HepG2 (cell line): ENCODE measurements at regions not wholly inside any gene's neighbourhood (a gene's known extent, or its start where the extent isn't known, plus 50 kb on each side); places are given as distances from the start of the nearest gene placed in this dataset.

Source experiments
- ATAC-seq: fragments of 200-7000 bp; cut with Tn5 transposase; 3 replicates; pipeline ENCODE4 v1.9.1; 2020; ENCODE audit warnings: mild to moderate bottlenecking, moderate library complexity
- BruUV-seq: library from RNA; stranded (reverse); fragments of 400-500 nt; replicated peaks from 2 replicates; lab custom pipeline; 2021; lab: Mats Ljungman, UMichigan
- CTCF ChIA-PET: fragments of 300-600 bp; formaldehyde crosslinking; extraction: SDS; loops from one replicate; lab custom pipeline; 2021; ENCODE audit warnings: low total read pairs, inconsistent platforms, low intra/inter-chr PET ratio; lab: Yijun Ruan, JAX
- POLR2A ChIA-PET: fragments of 350-600 bp; sonication (Branson Sonifier 250); formaldehyde crosslinking; loops from one replicate; lab custom pipeline; 2020; ENCODE audit warnings: antibody characterized with exemption, inconsistent platforms; lab: Yijun Ruan, JAX
- DNase-seq: peaks from one replicate; pipeline ENCODE4 v3.0.0-alpha.2; 2015; ENCODE audit warnings: low spot score
- FAIRE-seq: peaks from 3 replicates; lab custom pipeline; 2011; peaks lifted over from hg19 to GRCh38; lab: Jason Lieb, UNC
- H2AFZ ChIP-seq: one replicate; pipeline ENCODE4 v1.6.1; 2011; ENCODE audit warnings: low read length, inconsistent platforms
- H3K27ac ChIP-seq: fragments of 300-600 bp; 3 replicates; pipeline ENCODE4 v1.8.0; 2011; ENCODE audit warnings: mixed run types, mild to moderate bottlenecking, mixed read lengths, low read length, inconsistent platforms; ENCODE audit not compliant: insufficient read depth; ENCODE audit errors: extremely low read length
- H3K27me3 ChIP-seq, 2 experiments: fragments of 200-600 bp in 1 of 2; 2 replicates in 1 of 2; 3 replicates in 1 of 2; pipeline versions ENCODE4 v1.6.0 to v1.8.0; 2011; ENCODE audit warnings: low read length in 2 of 2, mild to moderate bottlenecking in 2 of 2, moderate library complexity in 2 of 2, inconsistent platforms in 1 of 2; ENCODE audit not compliant: insufficient read depth in 2 of 2, control insufficient read depth in 1 of 2
- H3K36me3 ChIP-seq, 2 experiments: fragments of 200-600 bp in 1 of 2; replicated peaks in 1 of 2; 2 replicates in 1 of 2; 3 replicates in 1 of 2; pipeline versions ENCODE4 v1.5.1 to v1.8.0; 2011; ENCODE audit warnings: low read length in 2 of 2, inconsistent platforms in 1 of 2; ENCODE audit not compliant: insufficient read depth in 2 of 2, control insufficient read depth in 1 of 2
- H3K4me1 ChIP-seq: 2 replicates; pipeline ENCODE4 v1.5.1; 2012; ENCODE audit warnings: low read length, inconsistent platforms; ENCODE audit not compliant: insufficient read depth
- H3K4me2 ChIP-seq: 2 replicates; pipeline ENCODE4 v1.6.0; 2011; ENCODE audit warnings: low read depth, low read length, inconsistent platforms
- H3K4me3 ChIP-seq, 3 experiments: fragments of 200-600 bp in 1 of 3; sonication (generic), shearing (Covaris generic) in 1 of 3; replicated peaks in 1 of 3; 2 replicates each; pipeline ENCODE4 v1.5.1; 2011 to 2016; ENCODE audit warnings: low read length in 3 of 3, inconsistent platforms in 2 of 3, low read depth in 2 of 3, mild to moderate bottlenecking in 2 of 3, control low read depth in 1 of 3, mixed read lengths in 1 of 3; ENCODE audit not compliant: insufficient read depth in 1 of 3
- H3K79me2 ChIP-seq: one replicate; pipeline ENCODE4 v1.6.1; 2011; ENCODE audit warnings: low read length, inconsistent platforms; ENCODE audit not compliant: insufficient read depth
- H3K9ac ChIP-seq: 2 replicates; pipeline ENCODE4 v1.6.0; 2011; ENCODE audit warnings: mild to moderate bottlenecking, low read depth, low read length, inconsistent platforms; ENCODE audit not compliant: insufficient read depth
- H3K9me3 ChIP-seq: 2 replicates; pipeline ENCODE4 v1.5.1; 2012; ENCODE audit warnings: mild to moderate bottlenecking, low read length
- H4K20me1 ChIP-seq: 2 replicates; pipeline ENCODE4 v1.6.0; 2011; ENCODE audit warnings: inconsistent platforms, mild to moderate bottlenecking, low read length, moderate library complexity; ENCODE audit not compliant: insufficient read depth
- ASH2L ChIP-seq: fragments of 300-600, 200-600 bp; sonication (generic); IDR thresholded peaks from 2 replicates; pipeline ENCODE4 v1.7.0; 2017; ENCODE audit warnings: low read depth, mild to moderate bottlenecking, moderate library complexity, mixed read lengths, low read length; ENCODE audit not compliant: insufficient read length
- CEBPB ChIP-seq: IDR thresholded peaks from 2 replicates; pipeline ENCODE4 v1.6.1; 2011; ENCODE audit warnings: low read depth, low read length, improper control_type of control experiment, borderline replicate concordance
- DNMT1 ChIP-seq: sonication (generic); formaldehyde crosslinking; IDR thresholded peaks from 2 replicates; pipeline ENCODE4 v1.5.1; 2020; ENCODE audit warnings: mild to moderate bottlenecking, missing genetic modification reagents
- EHMT2 ChIP-seq: fragments of 200-600 bp; sonication (generic); IDR thresholded peaks from 2 replicates; pipeline ENCODE4 v1.7.0; 2017; ENCODE audit warnings: antibody characterized with exemption, low read depth, low read length, borderline replicate concordance
- ELF4 ChIP-seq: sonication (generic); formaldehyde crosslinking; IDR thresholded peaks from 2 replicates; pipeline ENCODE4 v1.5.0; 2020; ENCODE audit warnings: missing genetic modification reagents, mild to moderate bottlenecking, moderate library complexity, borderline replicate concordance
- MZF1 ChIP-seq: sonication (generic); formaldehyde crosslinking; IDR thresholded peaks from 2 replicates; pipeline ENCODE4 v1.8.1; 2023; ENCODE audit warnings: mild to moderate bottlenecking, missing genetic modification reagents, borderline replicate concordance
- SNAI1 ChIP-seq: sonication (generic); formaldehyde crosslinking; IDR thresholded peaks from 2 replicates; pipeline ENCODE4 v1.5.0; 2020; ENCODE audit warnings: mild to moderate bottlenecking, missing genetic modification reagents, borderline replicate concordance
- ZBTB3 ChIP-seq: sonication (generic); formaldehyde crosslinking; IDR thresholded peaks from 2 replicates; pipeline ENCODE4 v1.4.0; 2020; ENCODE audit warnings: low read depth, mild to moderate bottlenecking, moderate library complexity, missing genetic modification reagents, borderline replicate concordance
- ZKSCAN8 ChIP-seq: IDR thresholded peaks from 2 replicates; pipeline ENCODE4 v1.6.1; 2016; ENCODE audit warnings: borderline replicate concordance, missing genetic modification reagents, missing compliant biosample characterization
- ZNF572 ChIP-seq: sonication (generic); formaldehyde crosslinking; IDR thresholded peaks from 2 replicates; pipeline ENCODE4 v1.5.1; 2020; ENCODE audit warnings: mild to moderate bottlenecking, missing genetic modification reagents
- ZNF776 ChIP-seq: sonication (generic); formaldehyde crosslinking; IDR thresholded peaks from 2 replicates; pipeline ENCODE4 v1.4.0; 2020; ENCODE audit warnings: mild to moderate bottlenecking, missing genetic modification reagents
- WGBS: methylation state at CpG from one replicate; pipeline ENCODE4 v1.1.6; 2017; ENCODE audit warnings: low lambda C conversion rate; 5-methylcytosine and 5-hydroxymethylcytosine counted together
- in situ Hi-C: cut with HindIII; loops from 2 replicates; pipeline ENCODE4 v1.10.0; 2017; ENCODE audit warnings: low pct_unique_long_range_greater_than_20kb; ENCODE audit not compliant: extremely low pct_ligation_motif_present
- intact Hi-C: fragments of 100-400 bp; cut with micrococcal nuclease; formaldehyde crosslinking; loops from one replicate; pipeline ENCODE4 v1.10.0; 2022; ENCODE audit not compliant: unreplicated experiment
- TF ChIP-seq, protein P1 (sequence below): sonication (generic); formaldehyde crosslinking; IDR thresholded peaks from 2 replicates; pipeline ENCODE4 v1.5.1; 2020; ENCODE audit warnings: missing genetic modification reagents, mild to moderate bottlenecking, borderline replicate concordance
- TF ChIP-seq, protein P2 (sequence below): sonication (generic); formaldehyde crosslinking; IDR thresholded peaks from 2 replicates; pipeline ENCODE4 v1.8.1; 2023; ENCODE audit warnings: mild to moderate bottlenecking, moderate library complexity, missing genetic modification reagents
- TF ChIP-seq, protein P3 (sequence below): sonication (generic); formaldehyde crosslinking; IDR thresholded peaks from 2 replicates; pipeline ENCODE4 v1.5.0; 2020; ENCODE audit warnings: missing genetic modification reagents

DNA sequence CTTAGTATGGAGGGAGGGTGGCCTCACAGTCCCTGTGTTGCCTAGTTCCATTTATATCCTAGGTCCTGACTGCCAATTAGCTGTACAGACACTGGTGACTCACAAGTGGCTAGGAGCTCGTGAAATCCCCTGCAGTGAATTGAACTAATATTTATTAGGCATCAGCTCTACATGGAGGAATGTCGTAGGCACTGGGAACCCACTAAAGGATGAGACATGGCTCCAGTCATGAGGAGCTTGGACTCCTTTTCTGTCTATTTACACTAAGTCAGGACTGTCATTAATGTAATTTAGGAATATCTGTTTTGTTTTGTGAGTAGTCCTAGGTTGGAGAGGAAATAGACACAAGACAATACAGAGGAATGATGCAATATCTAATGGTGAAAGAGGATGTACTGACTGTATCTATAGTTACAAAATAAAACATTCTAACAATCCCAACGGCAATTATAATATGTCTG is 67.7 kb downstream of the MID1IP1 start:
- Histone ChIP-seq H3K4me2 (no peak overlapping the region), H3K4me1 (no peaks in the 10 kb centered on the region), H3K9me3 (no peaks in the 10 kb centered on the region), H2AFZ (no peak overlapping the region), H3K79me2 (no peaks in the 10 kb centered on the region), H3K9ac (no peak overlapping the region), H3K36me3 (no peaks in the 10 kb centered on the region), H3K4me3 (no peak overlapping the region), H4K20me1 (no peaks in the 10 kb centered on the region)
- intact Hi-C loops (no loop called here), in situ Hi-C loops (no loop called here)
- POLR2A ChIA-PET, result no interaction called here
- BruUV-seq, result no TSS peak
- ATAC-seq, result no peak
- TF ChIP-seq CEBPB (peak; percentile 47; the same call in 1 of the 2 replicates), DNMT1 (no peak)
- TF ChIP-seq, all 625 proteins: peak for 1
- CTCF ChIA-PET, result no interaction called here
- H3K27me3 ChIP-seq, result no peaks in the 10 kb centered on the region; a peak in 1 of 5 replicates
- 0% methylated on average over 2 of the region's 3 CpGs for WGBS
- FAIRE-seq, result no peak
- H3K27ac ChIP-seq, result no peak overlapping the region
- no peak for DNase-seq

DNA sequence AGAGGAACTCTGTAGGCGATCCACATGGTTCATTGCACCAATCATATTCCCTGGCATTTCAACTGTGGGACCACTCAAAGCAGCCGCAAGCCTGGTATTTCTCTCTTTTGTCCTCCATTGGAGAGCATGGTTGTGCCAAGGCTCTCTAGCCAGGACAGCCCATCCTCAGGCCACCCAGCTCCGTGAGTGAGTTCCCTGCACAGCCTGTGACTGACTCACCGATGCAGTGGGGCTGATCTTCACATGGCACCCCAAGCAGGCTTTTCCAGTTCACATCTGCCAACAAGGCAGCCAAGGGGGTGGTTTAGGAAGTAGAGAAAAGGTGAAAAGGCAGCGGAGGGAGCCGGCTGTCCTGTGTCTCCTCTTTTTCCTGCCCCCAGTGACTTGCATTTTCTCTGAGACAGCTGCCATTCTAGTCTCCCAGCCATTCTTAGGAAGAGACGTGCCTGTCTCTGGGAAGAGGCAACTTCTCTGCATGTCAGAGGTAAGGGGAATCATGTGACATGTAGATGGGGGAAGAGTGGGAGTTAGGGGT is 69.2 kb downstream of the MID1IP1 start:
- Histone ChIP-seq H3K4me1 (no peaks in the 10 kb centered on the region), H3K4me2 (no peak overlapping the region), H2AFZ (no peak overlapping the region), H3K27ac (no peak overlapping the region), H3K79me2 (no peaks in the 10 kb centered on the region), H3K36me3 (no peaks in the 10 kb centered on the region), H3K9ac (no peak overlapping the region), H3K9me3 (no peaks in the 10 kb centered on the region), H3K4me3 (no peak overlapping the region), H4K20me1 (no peaks in the 10 kb centered on the region), H3K27me3 (no peaks in the 10 kb centered on the region)
- DNase-seq (no peak), ATAC-seq (no peak), FAIRE-seq (no peak)
- in situ Hi-C loops, result no loop called here
- ChIA-PET CTCF (no interaction called here), POLR2A (no interaction called here)
- intact Hi-C loops, result no loop called here
- 33% methylated on average over 3 of the region's 7 CpGs for WGBS
- TF ChIP-seq, protein P1, sequence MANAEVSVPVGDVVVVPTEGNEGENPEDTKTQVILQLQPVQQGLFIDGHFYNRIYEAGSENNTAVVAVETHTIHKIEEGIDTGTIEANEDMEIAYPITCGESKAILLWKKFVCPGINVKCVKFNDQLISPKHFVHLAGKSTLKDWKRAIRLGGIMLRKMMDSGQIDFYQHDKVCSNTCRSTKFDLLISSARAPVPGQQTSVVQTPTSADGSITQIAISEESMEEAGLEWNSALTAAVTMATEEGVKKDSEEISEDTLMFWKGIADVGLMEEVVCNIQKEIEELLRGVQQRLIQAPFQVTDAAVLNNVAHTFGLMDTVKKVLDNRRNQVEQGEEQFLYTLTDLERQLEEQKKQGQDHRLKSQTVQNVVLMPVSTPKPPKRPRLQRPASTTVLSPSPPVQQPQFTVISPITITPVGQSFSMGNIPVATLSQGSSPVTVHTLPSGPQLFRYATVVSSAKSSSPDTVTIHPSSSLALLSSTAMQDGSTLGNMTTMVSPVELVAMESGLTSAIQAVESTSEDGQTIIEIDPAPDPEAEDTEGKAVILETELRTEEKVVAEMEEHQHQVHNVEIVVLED (CRISPR knock-in tag), result no peak
- TF ChIP-seq SNAI1 (CRISPR knock-in tag) (no peak), ZNF776 (no peak), EHMT2 (no peak), ASH2L (no peak), MZF1 (CRISPR knock-in tag) (no peak), ZNF572 (no peak), ZBTB3 (CRISPR knock-in tag) (no peak), ZKSCAN8 (no peak), ELF4 (CRISPR knock-in tag) (no peak)
- TF ChIP-seq, protein P2, sequence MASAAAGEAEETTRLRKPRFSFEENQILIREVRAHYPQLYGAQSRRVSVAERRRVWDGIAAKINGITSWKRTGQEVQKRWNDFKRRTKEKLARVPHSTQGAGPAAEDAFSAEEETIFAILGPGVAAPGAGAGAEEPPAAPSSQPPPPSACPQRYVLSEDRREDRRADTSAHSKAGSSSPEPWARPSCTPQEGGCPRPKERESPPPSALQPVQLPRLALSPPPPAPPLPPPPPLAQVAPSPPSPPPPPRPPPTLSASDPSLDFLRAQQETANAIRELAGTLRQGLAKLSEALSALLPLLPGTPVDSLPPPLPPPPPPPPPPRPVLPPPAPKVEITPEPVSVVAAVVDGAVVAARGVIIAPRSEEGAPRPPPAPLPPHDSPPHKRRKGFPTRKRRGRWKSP (CRISPR knock-in tag), result no peak
- TF ChIP-seq, protein P3, sequence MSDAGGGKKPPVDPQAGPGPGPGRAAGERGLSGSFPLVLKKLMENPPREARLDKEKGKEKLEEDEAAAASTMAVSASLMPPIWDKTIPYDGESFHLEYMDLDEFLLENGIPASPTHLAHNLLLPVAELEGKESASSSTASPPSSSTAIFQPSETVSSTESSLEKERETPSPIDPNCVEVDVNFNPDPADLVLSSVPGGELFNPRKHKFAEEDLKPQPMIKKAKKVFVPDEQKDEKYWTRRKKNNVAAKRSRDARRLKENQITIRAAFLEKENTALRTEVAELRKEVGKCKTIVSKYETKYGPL (CRISPR knock-in tag), result no peak
- BruUV-seq, result no TSS peak
